Activated T-helper 9 cell treated with anti-CD3 and anti-CD28 coated beads, Interleukin-2, amount 50 U/mL, for 16 hours (primary cell): ENCODE measurements at regions not wholly inside any gene's neighbourhood (a gene's known extent, or its start where the extent isn't known, plus 50 kb on each side); places are given as distances from the start of the nearest gene placed in this dataset.

Source experiments
- DNase-seq: peaks from one replicate; pipeline ENCODE4 v3.0.0-alpha.2; 2020; ENCODE audit warnings: low read depth

DNA sequence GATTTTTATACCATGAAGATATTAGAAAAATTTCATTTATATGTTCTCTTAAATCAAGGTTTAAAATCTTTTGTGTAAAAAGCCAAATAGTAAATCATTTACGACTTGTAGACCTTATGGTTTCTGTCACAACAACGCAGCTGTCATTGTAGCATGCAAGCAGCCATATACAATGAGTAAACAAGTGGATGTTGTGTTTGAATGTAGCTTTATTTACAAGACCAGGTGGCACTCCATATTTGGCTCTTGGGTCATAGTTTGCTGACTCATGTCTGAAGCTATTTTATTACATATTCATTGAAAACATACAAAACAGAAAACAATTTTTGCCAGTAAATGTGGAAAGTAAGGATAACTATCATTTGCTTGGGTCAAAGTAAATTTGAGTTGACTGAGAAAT, 930.8 kb downstream of the SLITRK5 start:
- DNase-seq: no peak

DNA sequence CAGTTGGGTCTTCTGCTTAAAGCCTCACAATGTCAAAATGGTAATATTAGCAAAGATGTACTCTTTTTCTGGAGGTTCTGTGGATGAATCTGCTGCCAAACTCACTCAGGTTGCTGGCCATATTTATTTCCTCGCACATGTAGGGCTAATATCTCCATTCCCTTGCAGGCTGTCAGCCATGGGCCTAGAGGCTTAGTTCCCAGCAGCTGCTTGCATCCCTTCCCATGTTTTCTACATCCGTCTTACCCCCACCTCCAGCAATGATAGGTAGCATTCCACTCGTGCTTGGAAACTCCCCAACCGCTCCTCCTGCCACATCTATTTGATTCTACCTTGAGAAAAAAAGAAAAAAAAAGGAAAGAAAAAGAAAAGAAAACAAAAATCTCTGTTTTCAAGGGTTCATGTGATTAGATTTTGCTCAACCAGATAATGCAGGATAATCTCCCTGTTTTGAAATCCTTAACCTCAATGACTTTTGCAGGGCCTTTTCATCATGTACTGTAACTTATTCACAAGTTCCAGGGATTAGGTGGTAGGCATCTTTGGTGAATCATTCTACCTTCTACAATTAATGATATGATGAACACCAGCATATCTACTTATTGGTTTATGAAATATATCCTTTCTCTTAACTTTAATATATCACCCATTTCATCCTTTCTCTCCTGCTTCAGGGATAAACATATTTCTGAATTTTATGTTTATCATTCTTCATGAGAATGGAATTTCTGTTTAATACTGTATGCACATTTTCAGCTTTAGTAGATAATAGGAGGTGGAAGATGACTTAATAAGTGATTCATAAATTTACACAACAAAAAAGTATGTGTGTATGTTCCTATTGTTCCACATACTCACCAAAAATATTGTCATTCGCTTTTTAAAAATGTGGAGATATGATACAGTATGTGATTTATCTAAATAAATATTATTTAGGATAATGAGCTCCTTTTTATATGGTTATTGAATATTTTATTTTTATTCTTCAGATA, 931.9 kb downstream of the SLITRK5 start:
- no peak for DNase-seq

DNA sequence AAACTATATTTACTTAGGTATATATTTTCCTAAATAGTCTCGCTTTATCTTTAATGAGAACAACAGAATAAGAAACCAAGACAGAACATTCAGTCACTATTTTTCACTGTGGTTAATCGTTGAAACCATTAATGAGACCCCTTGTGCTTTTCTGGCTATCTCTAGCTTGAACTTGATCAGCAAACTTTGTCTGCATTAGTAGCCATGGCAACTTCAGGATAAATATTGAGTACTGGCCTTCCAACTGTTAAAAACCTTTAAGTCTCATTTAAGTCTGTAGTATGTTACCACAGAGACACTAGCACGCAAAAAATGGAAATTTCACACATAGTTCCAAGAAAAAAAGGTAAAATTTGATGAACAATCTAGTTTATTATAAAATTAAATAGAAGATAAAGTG, 946.0 kb downstream of the SLITRK5 start:
- no peak for DNase-seq

DNA sequence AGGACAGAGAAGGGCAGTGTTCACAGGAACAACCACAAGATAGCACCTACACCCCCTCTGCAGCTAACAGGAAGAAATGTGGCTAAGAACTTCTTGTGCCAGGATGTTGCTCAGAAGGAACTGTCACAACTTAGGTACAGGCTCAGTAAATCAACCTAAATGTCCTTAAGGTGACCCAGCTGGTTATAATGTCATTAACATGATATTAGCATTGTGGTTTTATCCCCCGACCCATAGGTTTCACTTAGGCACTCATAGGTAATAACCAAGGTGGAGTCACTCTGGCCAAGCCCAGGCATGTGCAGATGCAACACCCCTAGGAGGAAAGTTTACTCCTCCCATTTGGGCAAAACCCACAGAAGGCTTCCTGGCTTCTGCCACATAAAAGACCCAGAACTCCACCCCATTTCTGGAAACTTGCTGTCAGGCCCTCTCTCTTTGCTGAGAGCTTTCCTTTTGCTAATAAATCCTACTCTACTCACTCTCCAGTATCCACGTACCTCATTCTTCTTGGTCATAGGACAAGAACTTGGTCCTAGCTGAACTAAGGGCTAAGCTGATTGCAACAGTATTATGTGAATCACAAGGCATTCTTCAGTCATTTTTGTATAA, 951.3 kb downstream of the SLITRK5 start:
- DNase-seq: no peak

GRCh38 chr13:88623150-88623549, 952.0 kb downstream of the SLITRK5 start:
- no peak for DNase-seq

DNA sequence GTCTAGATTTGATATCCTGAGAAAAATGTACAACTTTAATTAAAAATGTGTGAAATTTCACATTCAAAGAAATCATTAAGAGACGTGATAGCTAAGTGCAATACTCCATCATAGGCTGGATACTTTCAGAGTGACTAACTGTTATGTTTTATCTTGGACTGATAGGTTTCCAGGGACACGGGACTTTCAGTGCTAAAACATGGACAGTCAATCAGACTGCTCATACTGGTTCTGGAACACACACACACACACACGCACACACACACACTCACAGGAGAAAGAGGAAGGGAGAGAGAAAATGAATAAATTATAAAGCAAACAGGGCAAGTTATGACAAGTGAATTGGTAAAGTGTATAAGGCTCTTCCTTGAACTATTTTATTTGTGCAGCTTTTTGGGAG, 955.9 kb downstream of the SLITRK5 start:
- DNase-seq: no peak

GRCh38 chr13:88628882-88629281, 957.7 kb downstream of the SLITRK5 start:
- no peak for DNase-seq

GRCh38 chr13:88637935-88638334, 966.8 kb downstream of the SLITRK5 start:
- no peak for DNase-seq

DNA sequence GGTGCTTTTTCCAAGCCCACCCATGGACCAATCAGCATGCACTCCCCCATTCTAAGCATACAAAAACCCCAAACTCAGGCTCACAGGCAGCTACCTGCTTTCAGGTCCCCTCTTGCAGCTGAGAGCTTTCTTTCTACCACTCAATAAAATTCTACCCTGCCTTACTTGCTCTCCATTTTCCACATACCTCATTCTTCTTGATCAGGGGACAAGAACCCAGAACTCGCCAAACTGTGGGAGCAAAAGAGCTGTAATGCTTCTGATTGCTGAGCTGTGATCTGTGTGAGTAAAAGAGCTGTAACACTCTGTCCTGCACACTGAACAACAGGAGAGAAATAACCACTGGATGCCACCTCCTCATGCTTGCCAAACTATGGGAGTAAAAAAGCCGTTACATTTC, 972.1 kb downstream of the SLITRK5 start:
- no peak for DNase-seq

DNA sequence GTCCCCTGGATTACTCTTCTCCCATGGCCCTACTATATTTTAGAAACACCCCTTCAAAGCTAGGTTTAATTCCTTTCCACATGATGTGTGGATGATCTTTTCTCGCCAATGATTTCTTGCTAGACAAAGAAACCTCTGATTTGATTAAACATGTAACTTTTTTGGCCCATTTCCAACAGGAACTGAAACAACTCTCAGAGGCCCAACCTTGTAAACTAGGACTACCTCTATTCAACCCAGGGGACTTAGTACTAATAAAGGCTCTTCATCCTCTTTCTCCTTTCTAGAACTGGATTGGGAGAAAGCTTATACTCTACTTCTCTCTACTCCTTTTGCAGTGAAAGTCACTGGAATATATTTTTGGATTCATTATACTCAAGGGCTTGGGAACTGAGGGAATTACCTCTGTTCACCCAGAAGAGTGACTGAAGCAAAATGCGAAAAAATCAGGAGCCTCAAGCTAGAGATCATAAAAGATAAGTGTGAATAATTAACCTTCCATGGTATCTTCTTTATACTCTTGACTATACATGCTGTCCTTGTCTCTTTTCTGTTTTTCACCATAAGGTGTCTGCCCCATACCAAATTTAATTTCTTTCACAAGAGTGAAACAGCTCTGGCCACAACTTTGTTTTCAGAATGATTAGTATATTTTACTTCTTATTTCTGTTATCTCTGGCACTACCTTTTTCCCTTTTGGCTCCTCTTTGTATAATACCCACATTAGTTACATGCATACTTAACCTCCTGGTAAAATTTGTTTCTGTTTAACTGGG, 977.6 kb downstream of the SLITRK5 start:
- no peak for DNase-seq

GRCh38 chr13:88649855-88650254, 978.7 kb downstream of the SLITRK5 start:
- no peak for DNase-seq

GRCh38 chr13:88651531-88651930, 980.4 kb downstream of the SLITRK5 start:
- DNase-seq: peak; percentile 0

GRCh38 chr13:88656751-88657150, 985.6 kb downstream of the SLITRK5 start:
- no peak for DNase-seq

DNA sequence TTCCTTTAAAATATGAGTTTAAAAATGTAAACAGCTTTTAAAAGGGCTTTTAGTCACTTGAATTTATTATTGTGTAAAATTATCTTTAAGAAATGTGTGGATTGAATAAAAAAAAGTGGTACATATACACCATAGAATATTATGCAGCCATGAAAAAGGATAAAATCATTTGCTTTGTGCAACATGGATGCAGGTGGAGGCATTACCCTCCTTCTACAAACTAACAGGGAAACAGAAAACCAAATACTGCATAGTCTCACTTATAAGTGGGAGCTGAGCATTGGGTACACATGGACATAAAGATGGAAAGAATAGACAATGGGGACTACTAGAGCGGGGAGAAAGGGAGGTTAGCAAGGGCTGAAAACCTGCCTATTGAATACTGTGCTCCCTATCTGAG, 999.3 kb downstream of the SLITRK5 start:
- DNase-seq: no peak

GRCh38 chr13:88674841-88675240, 1003.7 kb downstream of the SLITRK5 start:
- no peak for DNase-seq

DNA sequence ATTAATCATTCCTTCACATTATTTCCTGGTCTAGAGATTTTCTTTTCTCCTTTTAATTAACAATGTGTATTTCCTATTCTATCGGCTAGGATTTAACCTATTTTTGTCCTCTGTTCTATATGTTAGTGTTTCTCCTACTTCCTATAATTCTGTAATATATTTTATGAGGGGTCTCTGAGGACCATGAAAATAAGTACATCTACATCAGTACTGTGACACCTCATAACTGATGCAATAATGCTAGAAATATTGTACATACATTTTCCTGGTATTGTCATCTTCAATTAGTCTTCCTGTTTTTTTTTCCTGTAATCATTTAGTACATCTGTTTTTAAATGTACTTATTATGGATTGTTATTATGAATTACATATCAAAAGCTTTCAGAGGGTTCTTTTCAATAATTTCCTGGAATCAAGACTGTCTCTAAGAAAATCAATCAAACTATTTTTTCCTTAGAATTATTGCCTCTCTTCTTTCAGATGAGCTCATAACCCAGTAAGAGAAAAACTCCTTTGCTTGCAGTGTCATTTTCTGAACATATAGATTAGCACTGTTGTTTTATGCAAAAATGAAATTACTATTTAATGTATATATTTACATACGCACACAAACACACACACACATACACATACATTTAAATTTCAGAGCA, 1004.3 kb downstream of the SLITRK5 start:
- DNase-seq: no peak

GRCh38 chr13:88676016-88676415, 1004.8 kb downstream of the SLITRK5 start:
- no peak for DNase-seq

DNA sequence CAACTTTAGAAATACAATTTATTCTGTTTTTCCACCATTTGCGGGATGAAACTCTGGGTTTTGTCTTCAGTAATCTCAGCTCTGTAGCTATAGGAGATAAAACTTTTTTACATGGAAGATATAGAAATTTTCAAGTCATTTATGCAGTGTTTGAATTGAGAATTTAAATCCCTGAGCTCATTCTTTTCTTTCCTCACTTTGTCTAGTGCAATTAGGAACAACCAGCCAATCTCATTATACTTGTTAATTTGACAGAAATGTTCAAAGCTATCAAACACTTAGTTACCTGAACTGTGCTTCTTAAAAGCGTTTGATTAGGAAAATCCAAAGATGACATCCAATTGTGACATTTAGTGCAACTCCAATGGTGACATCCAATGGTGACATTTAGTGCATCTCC, 1014.3 kb downstream of the SLITRK5 start:
- DNase-seq: no peak

- DNase-seq: no peak
Measured at GRCh38 chr13:88701551-88701950, 1030.4 kb downstream of the SLITRK5 start.

- no peak for DNase-seq
Measured at GRCh38 chr13:88704600-88705275, 1033.6 kb downstream of the SLITRK5 start.

- no peak for DNase-seq
Measured at GRCh38 chr13:88707646-88708045, 1036.5 kb downstream of the SLITRK5 start.

DNA sequence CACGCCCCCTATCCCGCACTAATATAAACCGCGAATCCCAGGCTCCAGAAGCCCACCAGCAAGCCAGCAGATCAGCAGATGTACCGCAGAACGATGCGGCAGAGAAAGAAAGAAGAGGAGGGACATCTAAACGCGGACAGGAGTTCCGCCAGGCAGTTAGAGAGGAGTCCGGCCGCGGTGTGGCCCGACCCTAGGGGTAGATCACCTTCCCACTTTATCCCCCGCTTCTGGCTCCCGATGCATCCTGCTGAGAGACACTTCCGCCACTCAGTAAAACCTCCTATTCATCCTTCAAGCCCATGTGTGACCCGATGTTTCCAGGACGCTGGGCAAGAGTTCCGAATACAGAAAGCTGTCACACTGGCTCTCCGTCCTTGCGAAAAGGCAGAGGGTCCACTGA, 1046.8 kb downstream of the SLITRK5 start:
- DNase-seq: no peak
